H1 (cell line): ENCODE measurements at regions not wholly inside any gene's neighbourhood (a gene's known extent, or its start where the extent isn't known, plus 50 kb on each side); places are given as distances from the start of the nearest gene placed in this dataset.
A peak's percentile ranks its signal among the peaks of the same experiment; 100 is the strongest.

ENCODE experiments used
- CTCF ChIA-PET: fragments of 300-600 bp; sonication (Branson Sonifier 250); formaldehyde crosslinking; loops from one replicate; lab custom pipeline; 2021; ENCODE audit not compliant: partially characterized antibody; lab: Charles Lee
- POLR2A ChIA-PET: fragments of 300-600 bp; sonication (Branson Sonifier 250); formaldehyde crosslinking; loops from one replicate; lab custom pipeline; 2021; ENCODE audit warnings: inconsistent platforms; ENCODE audit not compliant: partially characterized antibody; lab: Charles Lee
- DNase-seq, 2 experiments: peaks; one replicate each; pipeline versions ENCODE4 v3.0.0 to v3.0.0-alpha.2; 2010 to 2022; ENCODE audit warnings: low spot score in 2 of 2, low read depth in 1 of 2, mixed read lengths in 1 of 2
- FAIRE-seq: peaks from 2 replicates; lab custom pipeline; 2011; peaks lifted over from hg19 to GRCh38; lab: Jason Lieb, UNC
- H2AFZ ChIP-seq: 2 replicates; pipeline ENCODE4 v1.8.1; 2012; ENCODE audit warnings: low read length, inconsistent platforms
- H2AK5ac ChIP-seq: 2 replicates; pipeline ENCODE4 v1.6.1; 2013; ENCODE audit warnings: low read depth, low read length
- H2BK120ac ChIP-seq: replicated peaks from 2 replicates; pipeline ENCODE3; 2013; ENCODE audit warnings: low read depth, low read length, inconsistent platforms
- H2BK12ac ChIP-seq: 2 replicates; pipeline ENCODE4 v1.6.1; 2013; ENCODE audit warnings: low read depth, low read length
- H2BK15ac ChIP-seq: 2 replicates; pipeline ENCODE4 v1.6.1; 2013; ENCODE audit warnings: low read length
- H2BK20ac ChIP-seq: 2 replicates; pipeline ENCODE4 v1.6.1; 2013; ENCODE audit warnings: low read length
- H2BK5ac ChIP-seq: 2 replicates; pipeline ENCODE4 v1.6.1; 2013; ENCODE audit warnings: low read depth, low read length
- H3K14ac ChIP-seq: 2 replicates; pipeline ENCODE4 v1.6.1; 2013; ENCODE audit warnings: inconsistent platforms; ENCODE audit not compliant: insufficient read length
- H3K18ac ChIP-seq: 2 replicates; pipeline ENCODE4 v1.6.1; 2013; ENCODE audit warnings: low read length; ENCODE audit errors: extremely low read depth
- H3K23ac ChIP-seq: 2 replicates; pipeline ENCODE4 v1.6.1; 2013; ENCODE audit warnings: inconsistent platforms; ENCODE audit not compliant: insufficient read length
- H3K23me2 ChIP-seq: 2 replicates; pipeline ENCODE4 v1.6.1; 2013; ENCODE audit warnings: low read depth, low read length
- H3K27ac ChIP-seq: 2 replicates; pipeline ENCODE4 v1.6.1; 2011; ENCODE audit warnings: low read depth, low read length, inconsistent platforms
- H3K27me3 ChIP-seq, 4 experiments: replicated peaks in 1 of 4; 1 replicate in 1 of 4; 2 replicates in 3 of 4; pipeline versions ENCODE4 v1.6.1 to v1.8.1; 2011 to 2013; ENCODE audit warnings: low read length in 3 of 4, mild to moderate bottlenecking in 3 of 4, inconsistent platforms in 2 of 4, mixed read lengths in 2 of 4, moderate library complexity in 1 of 4; ENCODE audit not compliant: control insufficient read depth in 3 of 4, insufficient read depth in 3 of 4; ENCODE audit errors: extremely low read depth in 1 of 4
- H3K36me3 ChIP-seq, 4 experiments: 2 replicates each; pipeline versions ENCODE4 v1.6.1 to v1.8.1; 2011 to 2013; ENCODE audit warnings: mild to moderate bottlenecking in 4 of 4, low read length in 3 of 4, moderate library complexity in 2 of 4, control low read depth in 1 of 4, inconsistent platforms in 1 of 4; ENCODE audit not compliant: insufficient read depth in 4 of 4, control insufficient read depth in 2 of 4
- H3K4ac ChIP-seq: replicated peaks from 2 replicates; pipeline ENCODE3; 2013; ENCODE audit warnings: low read length, low read depth, mixed read lengths, inconsistent platforms; ENCODE audit not compliant: insufficient read length
- H3K4me1 ChIP-seq, 4 experiments: replicated peaks in 1 of 4; 1 replicate in 1 of 4; 2 replicates in 3 of 4; pipeline versions ENCODE4 v1.6.1 to v1.8.1; 2011 to 2013; ENCODE audit warnings: low read length in 3 of 4, inconsistent platforms in 2 of 4, mixed read lengths in 1 of 4; ENCODE audit not compliant: insufficient read depth in 4 of 4, control insufficient read depth in 3 of 4
- H3K4me2 ChIP-seq, 2 experiments: 2 replicates each; pipeline versions ENCODE4 v1.6.1 to v1.8.1; 2011 to 2013; ENCODE audit warnings: low read depth in 2 of 2, low read length in 2 of 2, control low read depth in 1 of 2, inconsistent platforms in 1 of 2, mild to moderate bottlenecking in 1 of 2; ENCODE audit not compliant: insufficient read depth in 1 of 2
- H3K4me3 ChIP-seq, 4 experiments: fragments of 200-600, 300-600 bp in 1 of 4; sonication (generic), shearing (Covaris generic), sonication (Bioruptor Twin) in 1 of 4; 2 replicates each; pipeline versions ENCODE4 v1.5.1 to v1.8.1; 2011 to 2016; ENCODE audit warnings: low read length in 4 of 4, low read depth in 3 of 4, control low read depth in 2 of 4, inconsistent platforms in 2 of 4, mild to moderate bottlenecking in 2 of 4, mixed read lengths in 1 of 4, moderate library complexity in 1 of 4; ENCODE audit not compliant: insufficient read depth in 2 of 4; ENCODE audit errors: extremely low read depth in 1 of 4
- H3K56ac ChIP-seq: replicated peaks from 2 replicates; pipeline ENCODE3; 2013; ENCODE audit warnings: low read depth, mild to moderate bottlenecking, mixed read lengths, low read length, inconsistent platforms; ENCODE audit not compliant: insufficient read length
- H3K79me1 ChIP-seq: 2 replicates; pipeline ENCODE4 v1.6.1; 2013; ENCODE audit warnings: low read depth, low read length, control low read depth
- H3K79me2 ChIP-seq, 2 experiments: 2 replicates each; pipeline versions ENCODE4 v1.6.1 to v1.8.1; 2012 to 2013; ENCODE audit warnings: low read length in 2 of 2, mild to moderate bottlenecking in 2 of 2, inconsistent platforms in 1 of 2; ENCODE audit not compliant: insufficient read depth in 2 of 2, control insufficient read depth in 1 of 2
- H3K9ac ChIP-seq, 4 experiments: replicated peaks in 1 of 4; 1 replicate in 1 of 4; 2 replicates in 3 of 4; pipeline versions ENCODE4 v1.6.1 to v1.8.1; 2011 to 2013; ENCODE audit warnings: low read depth in 3 of 4, low read length in 3 of 4, control low read depth in 2 of 4, mild to moderate bottlenecking in 2 of 4, moderate library complexity in 2 of 4, inconsistent platforms in 1 of 4; ENCODE audit errors: extremely low read depth in 1 of 4
- H3K9me3 ChIP-seq, 2 experiments: 2 replicates each; pipeline versions ENCODE4 v1.6.1 to v1.8.1; 2012 to 2013; ENCODE audit warnings: mild to moderate bottlenecking in 2 of 2, moderate library complexity in 2 of 2, control low read depth in 1 of 2, inconsistent platforms in 1 of 2, low read depth in 1 of 2, low read length in 1 of 2, mixed read lengths in 1 of 2; ENCODE audit not compliant: insufficient read depth in 2 of 2
- H4K20me1 ChIP-seq, 2 experiments: replicated peaks in 1 of 2; 2 replicates each; pipeline versions ENCODE3 to v1.8.1; 2011 to 2013; ENCODE audit warnings: inconsistent platforms in 2 of 2, low read length in 2 of 2, mild to moderate bottlenecking in 1 of 2; ENCODE audit not compliant: insufficient read depth in 2 of 2, control insufficient read depth in 1 of 2
- H4K5ac ChIP-seq: 2 replicates; pipeline ENCODE4 v1.6.1; 2013; ENCODE audit warnings: low read length, low read depth, mixed read lengths, inconsistent platforms; ENCODE audit not compliant: insufficient read length
- H4K8ac ChIP-seq: 2 replicates; pipeline ENCODE4 v1.8.0; 2013; ENCODE audit warnings: mild to moderate bottlenecking, moderate library complexity, low read length, inconsistent platforms; ENCODE audit not compliant: insufficient read depth; ENCODE audit errors: extremely low read depth
- H4K91ac ChIP-seq: replicated peaks from 2 replicates; pipeline ENCODE3; 2013; ENCODE audit warnings: low read length, mixed read lengths, inconsistent platforms; ENCODE audit not compliant: insufficient read length
- ATF3 ChIP-seq: IDR thresholded peaks from 2 replicates; pipeline ENCODE4 v1.6.1; 2011; ENCODE audit warnings: low read depth, mild to moderate bottlenecking, low read length; ENCODE audit not compliant: insufficient read depth
- CBX5 ChIP-seq: fragments of 300-800, 300-1000 bp; sonication (generic); IDR thresholded peaks from 2 replicates; pipeline ENCODE4 v1.7.1; 2016; ENCODE audit warnings: antibody characterized with exemption, low read length, low read depth
- CHD2 ChIP-seq: IDR thresholded peaks from 2 replicates; pipeline ENCODE4 v1.6.1; 2012; ENCODE audit warnings: low read length, improper control_type of control experiment
- CREB1 ChIP-seq: IDR thresholded peaks from 2 replicates; pipeline ENCODE4 v1.6.1; 2012; ENCODE audit warnings: inconsistent platforms
- CTBP2 ChIP-seq: IDR thresholded peaks from 2 replicates; pipeline ENCODE4 v1.7.0; 2011; ENCODE audit warnings: borderline replicate concordance, mild to moderate bottlenecking, moderate library complexity, mixed read lengths, low read length; ENCODE audit not compliant: insufficient read depth, insufficient read length
- RNF2 ChIP-seq: fragments of 200-900, 300-1000 bp; sonication (generic); IDR thresholded peaks from 2 replicates; pipeline ENCODE4 v1.7.1; 2016; ENCODE audit warnings: borderline replicate concordance, low read depth, mild to moderate bottlenecking, antibody characterized with exemption, low read length; ENCODE audit not compliant: poor library complexity, severe bottlenecking; ENCODE audit errors: missing control alignments
- SIN3A ChIP-seq, 2 experiments: IDR thresholded peaks in 1 of 2; conservative IDR thresholded peaks in 1 of 2; 2 replicates each; pipeline ENCODE4 v1.6.1; 2011 to 2012; ENCODE audit warnings: low read length in 2 of 2, improper control_type of control experiment in 1 of 2, low read depth in 1 of 2, mild to moderate bottlenecking in 1 of 2
- SIRT6 ChIP-seq: IDR thresholded peaks from one replicate; pipeline ENCODE4 v1.7.1; 2012; ENCODE audit warnings: low read length, inconsistent platforms
- SP2 ChIP-seq: IDR thresholded peaks from 2 replicates; pipeline ENCODE4 v1.6.1; 2012; ENCODE audit warnings: mild to moderate bottlenecking, low read length, inconsistent platforms
- SRF ChIP-seq: IDR thresholded peaks from 2 replicates; pipeline ENCODE4 v1.6.1; 2011; ENCODE audit warnings: mild to moderate bottlenecking, low read depth, low read length, moderate library complexity
- TAF7 ChIP-seq: optimal IDR thresholded peaks from 2 replicates; pipeline ENCODE3; 2011; ENCODE audit warnings: low read depth, mild to moderate bottlenecking, inconsistent platforms, low read length, moderate library complexity, borderline replicate concordance
- TCF12 ChIP-seq: IDR thresholded peaks from 2 replicates; pipeline ENCODE4 v1.6.1; 2011; ENCODE audit warnings: low read depth, mild to moderate bottlenecking, low read length
- USF2 ChIP-seq: IDR thresholded peaks from 2 replicates; pipeline ENCODE4 v1.6.1; 2011; ENCODE audit warnings: low read length, improper control_type of control experiment
- WGBS, 2 experiments: shearing (Covaris generic) in 1 of 2; methylation state at CpG; one replicate each; pipeline versions ENCODE4 v1.1.6 to v1.1.7; 2013 to 2015; ENCODE audit warnings: low lambda C conversion rate in 2 of 2, mixed read lengths in 2 of 2, inconsistent platforms in 1 of 2, low coverage in 1 of 2, missing lambda C conversion rate in 1 of 2; ENCODE audit not compliant: insufficient replicate concordance in 2 of 2, insufficient coverage in 1 of 2, insufficient read length in 1 of 2; ENCODE audit errors: extremely low coverage in 1 of 2, missing lambda C conversion rate in 1 of 2; 5-methylcytosine and 5-hydroxymethylcytosine counted together

- Histone ChIP-seq H2BK15ac (no peak overlapping the region), H3K4me1 (no peaks in the 10 kb centered on the region; a peak in 1 of 7 replicates), H4K5ac (no peak overlapping the region), H2BK20ac (0 out of 2 replicates have a peak overlapping the region, but pooled peaks have one; percentile 48), H3K56ac (no peak overlapping the region), H4K8ac (no peak overlapping the region), H3K23ac (no peak overlapping the region), H3K23me2 (no peaks in the 10 kb centered on the region), H3K79me1 (no peaks in the 10 kb centered on the region), H2AK5ac (no peak overlapping the region), H3K79me2 (no peaks in the 10 kb centered on the region), H3K4me3 (no peak overlapping the region), H3K14ac (no peak overlapping the region), H3K27ac (no peak overlapping the region), H3K36me3 (no peaks in the 10 kb centered on the region), H2BK120ac (no peak overlapping the region), H2BK5ac (no peak overlapping the region), H3K18ac (no peak overlapping the region), H3K4me2 (no peak overlapping the region), H3K27me3 (no peaks in the 10 kb centered on the region), H3K9ac (no peak overlapping the region), H2BK12ac (no peak overlapping the region), H3K9me3 (no peaks in the 10 kb centered on the region), H4K20me1 (no peaks in the 10 kb centered on the region), H3K4ac (no peak overlapping the region), H4K91ac (no peak overlapping the region), H2AFZ (no peak overlapping the region)
- 93% methylated on average over 4 of the region's 4 CpGs; no CpG with 5 or more reads in 1 of the 2 experiments for WGBS, 2 experiments
- ChIA-PET POLR2A (no interaction called here), CTCF (interaction anchor here (1.8 kb wide), 1 partner anchor 23 kb away, joined by 6 read pairs; no protein-coding TSS in a partner anchor)
- no peak for DNase-seq
- FAIRE-seq = no peak
- TF ChIP-seq SIRT6 (no peak), USF2 (no peak), CHD2 (no peak), CTBP2 (no peak), SP2 (no peak), SIN3A (conservative IDR thresholded peaks at IDR 0.05 in 1 of 2, IDR thresholded peaks at IDR 0.05 in 1 of 2; ENCODE audit: low read depth in 1 of 2, low read length in 2 of 2) (no peak), SRF (no peak), TAF7 (no peak), CREB1 (no peak), CBX5 (no peak), ATF3 (no peak), TCF12 (no peak), RNF2 (no peak)
Measured at GRCh38 chr3:181773921-181774320, 62.2 kb downstream of the SOX2 start.
